HG03521 (cell line): ENCODE measurements at regions not wholly inside any gene's neighbourhood (a gene's known extent, or its start where the extent isn't known, plus 50 kb on each side); places are given as distances from the start of the nearest gene placed in this dataset.

ENCODE experiments used
- ATAC-seq: cut with Tn5 transposase; IDR thresholded peaks from one replicate; pipeline ENCODE4 v1.9.1; 2021; ENCODE audit warnings: mild to moderate bottlenecking, moderate library complexity; ENCODE audit not compliant: unreplicated experiment

DNA sequence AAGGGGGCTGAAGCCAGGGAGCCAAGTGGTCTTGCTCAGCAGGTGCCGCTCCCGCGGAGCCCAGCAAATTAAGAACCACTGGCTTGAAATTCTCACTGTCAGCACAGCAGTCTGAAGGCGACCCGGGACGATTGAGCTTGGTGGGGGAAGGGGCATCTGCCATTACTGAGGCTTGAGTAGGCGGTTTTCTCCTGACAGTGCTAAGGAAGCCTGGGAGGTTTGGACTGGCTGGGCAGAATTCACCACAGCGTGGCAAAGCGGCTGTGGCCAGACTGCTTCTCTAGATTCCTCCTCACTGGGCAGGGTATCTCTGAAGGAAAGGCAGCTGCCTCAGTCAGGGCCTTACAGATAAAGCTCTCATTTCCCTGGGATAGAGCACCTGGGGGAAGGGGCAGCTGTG lies 57.0 kb upstream of the GPR149 start:
- ATAC-seq: no peak

DNA sequence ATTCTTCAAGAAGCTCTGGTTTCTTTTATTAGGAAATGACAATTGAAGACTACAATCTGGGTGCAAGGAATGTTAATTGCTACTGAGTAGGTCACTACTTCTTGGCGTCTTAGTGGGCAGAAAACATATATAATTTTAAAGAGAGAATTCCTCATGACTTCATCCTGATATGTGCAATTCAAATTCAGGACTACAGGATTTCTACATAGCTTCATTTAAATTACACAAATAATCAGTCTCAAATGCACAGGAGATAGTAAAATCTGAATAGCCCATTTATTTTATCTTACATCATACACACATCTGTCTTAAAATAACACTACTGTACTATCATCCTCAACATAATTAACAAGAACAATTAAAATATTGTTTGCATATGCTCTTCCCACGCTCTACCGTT lies 52.5 kb upstream of the GPR149 start:
- no peak for ATAC-seq

DNA sequence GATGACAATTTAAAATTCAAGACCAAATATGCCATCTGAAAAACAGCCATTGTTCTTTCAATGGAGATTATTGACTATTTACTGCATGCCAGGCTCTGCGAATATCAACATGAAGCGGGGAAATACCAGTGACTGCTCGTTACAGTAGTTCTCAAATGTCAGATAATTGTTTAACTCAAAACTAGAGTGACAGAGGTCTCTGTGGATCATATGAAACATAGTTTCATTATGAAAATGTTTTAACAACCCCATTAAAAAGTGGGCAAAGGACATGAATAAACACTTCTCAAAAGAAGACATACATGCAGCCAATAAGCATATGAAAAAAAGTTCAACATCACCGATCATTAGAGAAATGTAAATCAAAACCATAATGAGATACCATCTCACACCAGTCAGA lies 50.0 kb upstream of the GPR149 start:
- no peak for ATAC-seq
